ENCODE measurements at regions not wholly inside any gene's neighbourhood (a gene's known extent, or its start where the extent isn't known, plus 50 kb on each side); places are given as distances from the start of the nearest gene placed in this dataset.

- no peak overlapping the region for H3K4me3 ChIP-seq (ENCODE audit: low read length)
Observed at GRCh38 chr10:129096065-129096984, 370.7 kb upstream of the MGMT start.

GRCh38 chr10:129097776-129098330, 369.2 kb upstream of the MGMT start:
- H4K20me1 ChIP-seq (ENCODE audit: control insufficient read depth, insufficient read depth, low read depth, low read length): no peaks in the 10 kb centered on the region
- H3K79me2 ChIP-seq (ENCODE audit: control insufficient read depth, low read length): no peaks in the 10 kb centered on the region
- H3K4me3 ChIP-seq (ENCODE audit: low read length): no peak overlapping the region
- no peaks in the 10 kb centered on the region for H3K36me3 ChIP-seq (ENCODE audit: control insufficient read depth, low read length)
- H3K27me3 ChIP-seq (ENCODE audit: control insufficient read depth, low read length): no peaks in the 10 kb centered on the region
- H3K27ac ChIP-seq (ENCODE audit: low read depth, low read length): no peak overlapping the region
- H3F3A ChIP-seq (ENCODE audit: control insufficient read depth, insufficient read depth): no peaks in the 10 kb centered on the region
- H3K9me3 ChIP-seq (ENCODE audit: control insufficient read depth, insufficient read depth, low read length): no peaks in the 10 kb centered on the region
- H3K4me2 ChIP-seq (ENCODE audit: low read length): no peak overlapping the region
- H3K4me1 ChIP-seq (ENCODE audit: control insufficient read depth, low read length): no peaks in the 10 kb centered on the region
- TF ChIP-seq CTCF (IDR thresholded peaks at IDR 0.05; ENCODE audit: low read depth, low read length, poor library complexity, severe bottlenecking): no peak
- no peak for TF ChIP-seq EZH2phosphoT487 (IDR thresholded peaks at IDR 0.05; ENCODE audit: borderline replicate concordance, low read length)
- H3K9me2 ChIP-seq (replicated peaks; ENCODE audit: control insufficient read depth, low read length): no peaks in the 10 kb centered on the region

More at GRCh38 chr10:129096065-129096984, 370.7 kb upstream of the MGMT start:
- no peaks in the 10 kb centered on the region for H3K79me2 ChIP-seq (ENCODE audit: control insufficient read depth, low read length)
- no peaks in the 10 kb centered on the region for H3K9me2 ChIP-seq (replicated peaks; ENCODE audit: control insufficient read depth, low read length)
- no peaks in the 10 kb centered on the region for H3K4me1 ChIP-seq (ENCODE audit: control insufficient read depth, low read length)
- no peaks in the 10 kb centered on the region for H4K20me1 ChIP-seq (ENCODE audit: control insufficient read depth, insufficient read depth, low read depth, low read length)
- no peak overlapping the region for H3K4me2 ChIP-seq (ENCODE audit: low read length)
- H3K9me3 ChIP-seq (ENCODE audit: control insufficient read depth, insufficient read depth, low read length): no peaks in the 10 kb centered on the region
- no peaks in the 10 kb centered on the region for H3K27me3 ChIP-seq (ENCODE audit: control insufficient read depth, low read length)
- H3K27ac ChIP-seq (ENCODE audit: low read depth, low read length): no peak overlapping the region
- no peaks in the 10 kb centered on the region for H3K36me3 ChIP-seq (ENCODE audit: control insufficient read depth, low read length)
- TF ChIP-seq EZH2phosphoT487 (IDR thresholded peaks at IDR 0.05; ENCODE audit: borderline replicate concordance, low read length) (no peak), CTCF (IDR thresholded peaks at IDR 0.05; ENCODE audit: low read depth, low read length, poor library complexity, severe bottlenecking) (no peak)
- H3F3A ChIP-seq (ENCODE audit: control insufficient read depth, insufficient read depth): no peaks in the 10 kb centered on the region

GRCh38 chr10:129098517-129098916, 368.5 kb upstream of the MGMT start:
- TF ChIP-seq EZH2phosphoT487 (IDR thresholded peaks at IDR 0.05; ENCODE audit: borderline replicate concordance, low read length): no peak
- Histone ChIP-seq H3K79me2 (ENCODE audit: control insufficient read depth, low read length) (no peaks in the 10 kb centered on the region), H3K27me3 (ENCODE audit: control insufficient read depth, low read length) (no peaks in the 10 kb centered on the region), H3K27ac (ENCODE audit: low read depth, low read length) (no peak overlapping the region), H3F3A (ENCODE audit: control insufficient read depth, insufficient read depth) (no peaks in the 10 kb centered on the region), H3K4me1 (ENCODE audit: control insufficient read depth, low read length) (no peaks in the 10 kb centered on the region), H3K36me3 (ENCODE audit: control insufficient read depth, low read length) (no peaks in the 10 kb centered on the region), H3K9me3 (ENCODE audit: control insufficient read depth, insufficient read depth, low read length) (no peaks in the 10 kb centered on the region), H3K4me3 (ENCODE audit: low read length) (no peak overlapping the region), H4K20me1 (ENCODE audit: control insufficient read depth, insufficient read depth, low read depth, low read length) (no peaks in the 10 kb centered on the region), H3K4me2 (ENCODE audit: low read length) (no peak overlapping the region), H3K9me2 (replicated peaks; ENCODE audit: control insufficient read depth, low read length) (no peaks in the 10 kb centered on the region)

GRCh38 chr10:129099486-129099885, 367.6 kb upstream of the MGMT start:
- Histone ChIP-seq H3K9me3 (ENCODE audit: control insufficient read depth, insufficient read depth, low read length) (no peaks in the 10 kb centered on the region), H3K4me2 (ENCODE audit: low read length) (no peak overlapping the region), H3K27ac (ENCODE audit: low read depth, low read length) (no peak overlapping the region), H3K79me2 (ENCODE audit: control insufficient read depth, low read length) (no peaks in the 10 kb centered on the region), H4K20me1 (ENCODE audit: control insufficient read depth, insufficient read depth, low read depth, low read length) (no peaks in the 10 kb centered on the region), H3K4me1 (ENCODE audit: control insufficient read depth, low read length) (no peaks in the 10 kb centered on the region), H3K36me3 (ENCODE audit: control insufficient read depth, low read length) (no peaks in the 10 kb centered on the region), H3K4me3 (ENCODE audit: low read length) (no peak overlapping the region), H3K9me2 (replicated peaks; ENCODE audit: control insufficient read depth, low read length) (no peaks in the 10 kb centered on the region), H3K27me3 (ENCODE audit: control insufficient read depth, low read length) (no peaks in the 10 kb centered on the region), H3F3A (ENCODE audit: control insufficient read depth, insufficient read depth) (no peaks in the 10 kb centered on the region)
- TF ChIP-seq CTCF (IDR thresholded peaks at IDR 0.05; ENCODE audit: low read depth, low read length, poor library complexity, severe bottlenecking) (no peak), EZH2phosphoT487 (IDR thresholded peaks at IDR 0.05; ENCODE audit: borderline replicate concordance, low read length) (no peak)

Data from DOHH2 (cell line).